ENCODE measurements at regions not wholly inside any gene's neighbourhood (a gene's known extent, or its start where the extent isn't known, plus 50 kb on each side); places are given as distances from the start of the nearest gene placed in this dataset.

- Histone ChIP-seq H3K14ac (replicated peaks; ENCODE audit: low read depth, low read length) (no peak overlapping the region), H3K4me2 (ENCODE audit: low read depth, low read length) (no peak overlapping the region), H3K4me1 (ENCODE audit: control insufficient read depth, insufficient read depth, low read length) (peaks cover 15% of the 10 kb centered on the region), H3K56ac (ENCODE audit: extremely low read depth, insufficient read depth, low read length) (no peak overlapping the region), H3K9me3 (ENCODE audit: control insufficient read depth, insufficient read depth, low read length) (peaks cover 8% of the 10 kb centered on the region), H4K20me1 (ENCODE audit: insufficient read depth, low read length) (peaks cover 9% of the 10 kb centered on the region; the same call in 1 of the 2 replicates), H2BK120ac (ENCODE audit: low read depth, low read length) (no peak overlapping the region), H3K9ac (ENCODE audit: low read depth, low read length) (no peak overlapping the region), H3K23ac (ENCODE audit: low read depth, low read length) (no peak overlapping the region), H3K4ac (ENCODE audit: low read depth, low read length) (no peak overlapping the region), H3K36me3 (ENCODE audit: control insufficient read depth, insufficient read depth, low read length) (no peaks in the 10 kb centered on the region), H4K91ac (ENCODE audit: insufficient read depth, low read depth, low read length) (no peak overlapping the region), H2BK5ac (ENCODE audit: low read depth, low read length, poor library complexity, severe bottlenecking) (no peak overlapping the region), H2AFZ (replicated peaks; ENCODE audit: low read length, poor library complexity) (no peak overlapping the region), H4K5ac (ENCODE audit: low read depth, low read length) (no peak overlapping the region), H3K9me1 (ENCODE audit: insufficient read depth, low read length) (no peaks in the 10 kb centered on the region), H2BK20ac (ENCODE audit: low read depth, low read length) (no peak overlapping the region), H3K79me1 (ENCODE audit: low read depth in 1 of 2, low read length in 2 of 2) (no peaks in the 10 kb centered on the region), H3K18ac (ENCODE audit: low read depth, low read length) (no peak overlapping the region), H4K8ac (ENCODE audit: low read depth in 2 of 2, low read length in 2 of 2) (no peak overlapping the region), H3K27me3 (ENCODE audit: control insufficient read depth, insufficient read depth, low read length) (peaks cover 46% of the 10 kb centered on the region), H2BK15ac (ENCODE audit: low read depth, low read length) (no peak overlapping the region), H2AK9ac (replicated peaks; ENCODE audit: low read depth, low read length, poor library complexity) (no peak overlapping the region), H3K4me3 (ENCODE audit: insufficient read depth, low read depth, low read length) (no peak overlapping the region), H2AK5ac (ENCODE audit: low read depth, low read length) (no peak overlapping the region), H3K27ac (ENCODE audit: insufficient read depth, low read length) (no peak overlapping the region)
- ChIA-PET POLR2A (ENCODE audit: unreplicated experiment) (no interaction called here), CTCF (no interaction called here)
- intact Hi-C loops (cut with micrococcal nuclease) = no loop called here
- ATAC-seq (ENCODE audit: low read depth) = no peak
- 91% methylated on average over 4 of the region's 7 CpGs; no CpG with 5 or more reads in 1 of the 2 experiments for WGBS, 2 experiments (ENCODE audit: extremely low coverage in 2 of 2, insufficient read length in 1 of 2)
- in situ Hi-C loops (cut with MboI; ENCODE audit: low sequenced_read_pairs) = loop anchor here (25.0 kb wide), 1 partner anchor 895 kb away; no protein-coding TSS in a partner anchor
- DNase-seq = no peak
- no peak for TF ChIP-seq CTCF (conservative IDR thresholded peaks at IDR 0.05; ENCODE audit: low read depth, low read length)
- no peak for TF ChIP-seq MAZ (IDR thresholded peaks at IDR 0.05; ENCODE audit: borderline replicate concordance, low read depth, low read length)
- no peak for TF ChIP-seq SMC3 (IDR thresholded peaks at IDR 0.05; ENCODE audit: low read depth, low read length)
- no peak for TF ChIP-seq POLR2A (IDR thresholded peaks at IDR 0.05; ENCODE audit: low read depth, low read length)
- no peak for TF ChIP-seq NFE2L2 (IDR thresholded peaks at IDR 0.05; ENCODE audit: low read depth, low read length)
- TF ChIP-seq BHLHE40 (IDR thresholded peaks at IDR 0.05; ENCODE audit: low read depth, low read length) = no peak
- no peak for TF ChIP-seq RCOR1 (IDR thresholded peaks at IDR 0.05; ENCODE audit: insufficient replicate concordance, low read length)
- no peak for TF ChIP-seq RFX5 (IDR thresholded peaks at IDR 0.05; ENCODE audit: low read depth, low read length)
- no peak for TF ChIP-seq MXI1 (IDR thresholded peaks at IDR 0.05; ENCODE audit: borderline replicate concordance, low read depth, low read length)
- no peak for TF ChIP-seq RAD21 (IDR thresholded peaks at IDR 0.05; ENCODE audit: low read length)
- TF ChIP-seq MAFK (IDR thresholded peaks at IDR 0.05; ENCODE audit: low read depth, low read length) = no peak
- no peak for TF ChIP-seq CHD1 (IDR thresholded peaks at IDR 0.05; ENCODE audit: low read depth, low read length)
- TF ChIP-seq CEBPB (IDR thresholded peaks at IDR 0.05; ENCODE audit: low read depth, low read length) = no peak
- TF ChIP-seq USF2 (IDR thresholded peaks at IDR 0.05; ENCODE audit: low read depth, low read length) = no peak
- no peak for TF ChIP-seq ELK1 (IDR thresholded peaks at IDR 0.05; ENCODE audit: borderline replicate concordance, low read depth, low read length)
- TF ChIP-seq FOS (IDR thresholded peaks at IDR 0.05; ENCODE audit: low read depth, low read length) = no peak
- BruUV-seq (replicated peaks) = no TSS peak
- dilution Hi-C loops (cut with HindIII; ENCODE audit: low sequenced_read_pairs, unreplicated experiment) = no loop called here
Observed at GRCh38 chr2:111707700-111708099, 176.3 kb downstream of the ANAPC1 start.
